ENCODE measurements at regions not wholly inside any gene's neighbourhood (a gene's known extent, or its start where the extent isn't known, plus 50 kb on each side); places are given as distances from the start of the nearest gene placed in this dataset.

DNA sequence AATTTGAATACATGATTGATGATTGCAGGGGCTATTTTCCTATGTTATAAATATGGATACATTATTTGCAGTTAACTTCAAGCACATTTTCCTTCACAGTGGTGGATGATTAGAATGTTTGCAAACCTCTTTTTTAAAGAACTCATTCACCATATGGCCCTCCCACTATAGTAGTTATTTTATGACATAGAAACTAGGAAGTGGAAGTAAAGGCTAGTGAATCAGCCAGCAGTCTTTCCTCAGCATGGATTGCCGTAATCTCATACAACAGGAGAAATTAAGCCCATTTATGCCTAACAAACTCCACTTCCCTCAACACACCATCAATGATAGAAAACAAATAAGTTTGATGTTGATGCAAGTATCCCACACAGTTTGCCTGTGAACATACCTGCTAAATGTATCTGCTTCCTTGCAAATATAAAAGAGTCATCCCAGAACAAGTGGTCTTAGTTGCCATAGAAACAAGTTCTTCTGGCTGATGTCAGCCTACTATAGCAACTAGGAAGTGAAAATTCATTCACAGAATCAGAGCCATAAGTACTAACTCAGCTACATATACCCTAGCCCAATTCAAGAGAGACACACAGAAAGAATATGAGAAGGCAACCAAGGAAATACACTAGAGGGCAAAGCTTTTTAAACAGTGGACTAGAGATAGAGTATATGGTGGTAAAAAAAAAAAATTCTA is 100.9 kb upstream of the RADX start:
- TF ChIP-seq, protein P1, sequence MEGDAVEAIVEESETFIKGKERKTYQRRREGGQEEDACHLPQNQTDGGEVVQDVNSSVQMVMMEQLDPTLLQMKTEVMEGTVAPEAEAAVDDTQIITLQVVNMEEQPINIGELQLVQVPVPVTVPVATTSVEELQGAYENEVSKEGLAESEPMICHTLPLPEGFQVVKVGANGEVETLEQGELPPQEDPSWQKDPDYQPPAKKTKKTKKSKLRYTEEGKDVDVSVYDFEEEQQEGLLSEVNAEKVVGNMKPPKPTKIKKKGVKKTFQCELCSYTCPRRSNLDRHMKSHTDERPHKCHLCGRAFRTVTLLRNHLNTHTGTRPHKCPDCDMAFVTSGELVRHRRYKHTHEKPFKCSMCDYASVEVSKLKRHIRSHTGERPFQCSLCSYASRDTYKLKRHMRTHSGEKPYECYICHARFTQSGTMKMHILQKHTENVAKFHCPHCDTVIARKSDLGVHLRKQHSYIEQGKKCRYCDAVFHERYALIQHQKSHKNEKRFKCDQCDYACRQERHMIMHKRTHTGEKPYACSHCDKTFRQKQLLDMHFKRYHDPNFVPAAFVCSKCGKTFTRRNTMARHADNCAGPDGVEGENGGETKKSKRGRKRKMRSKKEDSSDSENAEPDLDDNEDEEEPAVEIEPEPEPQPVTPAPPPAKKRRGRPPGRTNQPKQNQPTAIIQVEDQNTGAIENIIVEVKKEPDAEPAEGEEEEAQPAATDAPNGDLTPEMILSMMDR (IDR thresholded peaks at IDR 0.05; ENCODE audit: low read depth, low read length): no peak
- TF ChIP-seq EZH2phosphoT487 (IDR thresholded peaks at IDR 0.05; ENCODE audit: low read depth): no peak
